Epithelial cell of prostate (primary cell): ENCODE measurements at regions not wholly inside any gene's neighbourhood (a gene's known extent, or its start where the extent isn't known, plus 50 kb on each side); places are given as distances from the start of the nearest gene placed in this dataset.
"Not testable (repeated sequence)": the region's sequence is repeated elsewhere in the genome, so short reads cannot be mapped to it uniquely, and the experiment has no call there.

Experiments used
- DNase-seq: peaks from one replicate; pipeline ENCODE4 v3.0.0-alpha.2; 2011; ENCODE audit warnings: low read depth, low spot score
- H3K27ac ChIP-seq: fragments of 450-650 bp; 2 replicates; pipeline ENCODE4 v1.5.1; 2017; ENCODE audit warnings: mild to moderate bottlenecking

GRCh38 chr7:131655447-131655846 lies 99.0 kb upstream of the PODXL start:
- DNase-seq, result no peak
- H3K27ac ChIP-seq, result no peak overlapping the region

GRCh38 chr7:131654668-131655326 lies 98.4 kb upstream of the PODXL start:
- peak; percentile 12 for DNase-seq
- no peak overlapping the region for H3K27ac ChIP-seq

GRCh38 chr7:131654249-131654558 lies 97.8 kb upstream of the PODXL start:
- no peak for DNase-seq
- no peak overlapping the region for H3K27ac ChIP-seq

- no peak for DNase-seq
- H3K27ac ChIP-seq, result no peak overlapping the region
Observed at GRCh38 chr7:131653418-131654248, 97.2 kb upstream of the PODXL start.

- DNase-seq, result no peak
- no peak overlapping the region for H3K27ac ChIP-seq
Observed at GRCh38 chr7:131652934-131653333, 96.5 kb upstream of the PODXL start.

- DNase-seq, result no peak
- H3K27ac ChIP-seq, result no peak overlapping the region
Observed at GRCh38 chr7:131652194-131652593, 95.8 kb upstream of the PODXL start.

- no peak overlapping the region for H3K27ac ChIP-seq
- no peak for DNase-seq
Observed at GRCh38 chr7:131649879-131650278, 93.5 kb upstream of the PODXL start.

- H3K27ac ChIP-seq, result no peak overlapping the region
- no peak for DNase-seq
Observed at GRCh38 chr7:131649003-131649541, 92.6 kb upstream of the PODXL start.

- no peak overlapping the region for H3K27ac ChIP-seq
- no peak for DNase-seq
Observed at GRCh38 chr7:131648491-131648890, 92.1 kb upstream of the PODXL start.

GRCh38 chr7:131646203-131646602 lies 89.8 kb upstream of the PODXL start:
- no peak for DNase-seq
- H3K27ac ChIP-seq, result no peak overlapping the region

- no peak overlapping the region for H3K27ac ChIP-seq
- no peak for DNase-seq
Observed at GRCh38 chr7:131642429-131642828, 86.0 kb upstream of the PODXL start.

- no peak for DNase-seq
- no peak overlapping the region for H3K27ac ChIP-seq
Observed at GRCh38 chr7:131640686-131641085, 84.3 kb upstream of the PODXL start.

GRCh38 chr7:131638641-131639430 lies 82.4 kb upstream of the PODXL start:
- no peak for DNase-seq
- H3K27ac ChIP-seq, result no peak overlapping the region

- no peak for DNase-seq
- H3K27ac ChIP-seq, result no peak overlapping the region
Observed at GRCh38 chr7:131637859-131638258, 81.4 kb upstream of the PODXL start.

GRCh38 chr7:131636092-131636491 lies 79.7 kb upstream of the PODXL start:
- H3K27ac ChIP-seq, result no peak overlapping the region
- DNase-seq, result no peak

GRCh38 chr7:131634197-131634596 lies 77.8 kb upstream of the PODXL start:
- not testable (repeated sequence) for DNase-seq, H3K27ac ChIP-seq

GRCh38 chr7:131633342-131633843 lies 77.0 kb upstream of the PODXL start:
- no peak overlapping the region for H3K27ac ChIP-seq
- no peak for DNase-seq

- DNase-seq, result no peak
- no peak overlapping the region for H3K27ac ChIP-seq
Observed at GRCh38 chr7:131630427-131630826, 74.0 kb upstream of the PODXL start.

GRCh38 chr7:131629217-131629882 lies 72.9 kb upstream of the PODXL start:
- DNase-seq, result no peak
- H3K27ac ChIP-seq, result no peak overlapping the region

GRCh38 chr7:131628634-131629033 lies 72.2 kb upstream of the PODXL start:
- DNase-seq, result no peak
- H3K27ac ChIP-seq, result no peak overlapping the region
